ENCODE measurements at regions not wholly inside any gene's neighbourhood (a gene's known extent, or its start where the extent isn't known, plus 50 kb on each side); places are given as distances from the start of the nearest gene placed in this dataset.

DNA sequence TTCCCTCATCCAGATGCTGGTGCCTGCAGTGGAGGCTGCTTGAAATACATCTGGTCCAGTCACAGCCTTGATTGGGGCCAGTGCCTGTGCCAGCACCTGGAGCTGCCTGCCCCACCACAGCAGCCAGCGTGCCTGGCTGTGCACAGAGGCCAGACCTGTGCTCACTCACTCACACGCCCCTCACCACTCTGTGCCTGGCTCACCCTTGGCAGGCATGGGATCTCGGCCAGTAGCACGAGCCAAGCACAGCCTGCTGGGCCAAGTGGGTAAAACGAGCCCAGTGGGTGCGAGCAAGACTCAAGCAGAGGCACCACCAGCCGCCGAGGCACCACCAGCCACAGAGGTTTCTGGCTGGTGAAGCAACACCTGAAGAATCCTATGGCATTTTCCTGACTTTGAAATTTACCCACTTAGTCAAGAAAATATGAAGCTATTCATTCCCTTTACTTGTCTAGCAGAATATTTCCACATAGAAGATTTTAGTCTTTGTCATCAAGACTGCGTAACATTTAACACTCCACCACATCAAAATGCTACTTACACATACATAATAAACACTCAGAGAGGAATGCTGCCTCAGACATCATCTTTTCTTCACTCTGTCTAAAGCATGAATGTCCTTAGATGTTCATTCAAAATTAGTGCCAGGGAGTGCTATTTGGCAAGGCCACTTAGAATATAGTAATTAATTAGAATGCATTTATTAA, 424.3 kb upstream of the FAT3 start:
- POLR2A ChIA-PET (ENCODE audit: unreplicated experiment), result no interaction called here

GRCh38 chr11:91798240-91798639, 426.4 kb upstream of the FAT3 start:
- Histone ChIP-seq H3K4me3 (ENCODE audit: low read length) (no peak overlapping the region), H3K27me3 (ENCODE audit: low read length) (no peaks in the 10 kb centered on the region), H3K4me2 (ENCODE audit: low read length) (no peak overlapping the region), H3K9ac (ENCODE audit: low read length) (no peak overlapping the region), H3K27ac (ENCODE audit: low read length) (no peak overlapping the region), H3K9me3 (ENCODE audit: low read length) (no peaks in the 10 kb centered on the region), H3K9me2 (replicated peaks; ENCODE audit: low read length) (no peaks in the 10 kb centered on the region), H3F3A (ENCODE audit: low read length, unreplicated experiment) (no peaks in the 10 kb centered on the region), H4K20me1 (ENCODE audit: low read length) (no peaks in the 10 kb centered on the region), H3K36me3 (ENCODE audit: low read depth, low read length) (no peaks in the 10 kb centered on the region), H2AFZ (ENCODE audit: low read length) (no peak overlapping the region), H3K4me1 (ENCODE audit: insufficient read depth, low read length) (no peaks in the 10 kb centered on the region), H3K79me2 (ENCODE audit: low read length) (no peaks in the 10 kb centered on the region)
- ATAC-seq (no peak), DNase-seq (no peak)
- BruUV-seq (replicated peaks), result no TSS peak
- CTCF ChIA-PET, result no interaction called here
- TF ChIP-seq EZH2 (IDR thresholded peaks at IDR 0.05; ENCODE audit: low read length, unreplicated experiment), result no peak
- TF ChIP-seq EZH2phosphoT487 (IDR thresholded peaks at IDR 0.05; ENCODE audit: borderline replicate concordance, low read length), result no peak
- TF ChIP-seq, protein P1, sequence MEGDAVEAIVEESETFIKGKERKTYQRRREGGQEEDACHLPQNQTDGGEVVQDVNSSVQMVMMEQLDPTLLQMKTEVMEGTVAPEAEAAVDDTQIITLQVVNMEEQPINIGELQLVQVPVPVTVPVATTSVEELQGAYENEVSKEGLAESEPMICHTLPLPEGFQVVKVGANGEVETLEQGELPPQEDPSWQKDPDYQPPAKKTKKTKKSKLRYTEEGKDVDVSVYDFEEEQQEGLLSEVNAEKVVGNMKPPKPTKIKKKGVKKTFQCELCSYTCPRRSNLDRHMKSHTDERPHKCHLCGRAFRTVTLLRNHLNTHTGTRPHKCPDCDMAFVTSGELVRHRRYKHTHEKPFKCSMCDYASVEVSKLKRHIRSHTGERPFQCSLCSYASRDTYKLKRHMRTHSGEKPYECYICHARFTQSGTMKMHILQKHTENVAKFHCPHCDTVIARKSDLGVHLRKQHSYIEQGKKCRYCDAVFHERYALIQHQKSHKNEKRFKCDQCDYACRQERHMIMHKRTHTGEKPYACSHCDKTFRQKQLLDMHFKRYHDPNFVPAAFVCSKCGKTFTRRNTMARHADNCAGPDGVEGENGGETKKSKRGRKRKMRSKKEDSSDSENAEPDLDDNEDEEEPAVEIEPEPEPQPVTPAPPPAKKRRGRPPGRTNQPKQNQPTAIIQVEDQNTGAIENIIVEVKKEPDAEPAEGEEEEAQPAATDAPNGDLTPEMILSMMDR (conservative IDR thresholded peaks at IDR 0.05; ENCODE audit: low read depth, low read length), result no peak
- POLR2A ChIA-PET (ENCODE audit: unreplicated experiment), result no interaction called here
- intact Hi-C loops (cut with micrococcal nuclease), result no loop called here

More for the DNA sequence above, 424.3 kb upstream of the FAT3 start:
- no peaks in the 10 kb centered on the region for H3K4me1 ChIP-seq (ENCODE audit: insufficient read depth, low read length)
- DNase-seq (no peak), ATAC-seq (no peak)
- no peak overlapping the region for H3K4me2 ChIP-seq (ENCODE audit: low read length)
- no peak overlapping the region for H3K9ac ChIP-seq (ENCODE audit: low read length)
- no peaks in the 10 kb centered on the region for H3K9me2 ChIP-seq (replicated peaks; ENCODE audit: low read length)
- intact Hi-C loops (cut with micrococcal nuclease), result no loop called here
- H3K79me2 ChIP-seq (ENCODE audit: low read length), result no peaks in the 10 kb centered on the region
- H3K4me3 ChIP-seq (ENCODE audit: low read length), result no peak overlapping the region
- no peaks in the 10 kb centered on the region for H3F3A ChIP-seq (ENCODE audit: low read length, unreplicated experiment)
- no TSS peak for BruUV-seq (replicated peaks)
- no peak overlapping the region for H3K27ac ChIP-seq (ENCODE audit: low read length)
- no peaks in the 10 kb centered on the region for H3K27me3 ChIP-seq (ENCODE audit: low read length)
- H3K9me3 ChIP-seq (ENCODE audit: low read length), result no peaks in the 10 kb centered on the region
- no peak overlapping the region for H2AFZ ChIP-seq (ENCODE audit: low read length)
- H3K36me3 ChIP-seq (ENCODE audit: low read depth, low read length), result no peaks in the 10 kb centered on the region
- H4K20me1 ChIP-seq (ENCODE audit: low read length), result no peaks in the 10 kb centered on the region
- CTCF ChIA-PET, result no interaction called here
- TF ChIP-seq, protein P1 (conservative IDR thresholded peaks at IDR 0.05; ENCODE audit: low read depth, low read length), result no peak
- TF ChIP-seq EZH2 (IDR thresholded peaks at IDR 0.05; ENCODE audit: low read length, unreplicated experiment) (no peak), EZH2phosphoT487 (IDR thresholded peaks at IDR 0.05; ENCODE audit: borderline replicate concordance, low read length) (no peak)

DNA sequence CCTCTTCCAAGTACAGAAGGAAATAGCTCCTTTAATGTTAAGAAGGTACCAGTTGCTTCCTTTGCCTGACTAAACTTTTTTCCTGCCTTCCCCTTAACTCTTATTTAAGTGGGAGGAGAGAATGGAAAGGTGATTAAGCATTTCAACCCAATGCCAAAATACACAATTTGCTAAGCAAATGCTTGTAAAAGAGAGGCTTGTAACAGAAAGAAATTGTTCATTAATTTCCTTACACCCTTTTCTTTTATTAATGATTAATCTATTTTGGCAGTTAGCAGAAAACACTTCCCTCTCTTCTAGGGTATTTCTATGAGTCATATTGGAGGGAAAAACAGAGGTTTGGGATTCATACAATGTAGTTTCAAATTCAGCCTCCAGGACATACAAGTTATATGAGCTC, 427.6 kb upstream of the FAT3 start:
- DNase-seq (peak; percentile 39), ATAC-seq (no peak)
- H3K4me3 ChIP-seq (ENCODE audit: low read length), result no peak overlapping the region
- no peaks in the 10 kb centered on the region for H3F3A ChIP-seq (ENCODE audit: low read length, unreplicated experiment)
- H3K27ac ChIP-seq (ENCODE audit: low read length), result no peak overlapping the region
- CTCF ChIA-PET, result no interaction called here
- H3K9me3 ChIP-seq (ENCODE audit: low read length), result no peaks in the 10 kb centered on the region
- POLR2A ChIA-PET (ENCODE audit: unreplicated experiment), result interaction anchor here (0.6 kb wide), 1 partner anchor 75 kb away, joined by 3 read pairs; no protein-coding TSS in a partner anchor
- no peaks in the 10 kb centered on the region for H4K20me1 ChIP-seq (ENCODE audit: low read length)
- no peak overlapping the region for H3K9ac ChIP-seq (ENCODE audit: low read length)
- no peaks in the 10 kb centered on the region for H3K4me1 ChIP-seq (ENCODE audit: insufficient read depth, low read length)
- no peaks in the 10 kb centered on the region for H3K79me2 ChIP-seq (ENCODE audit: low read length)
- TF ChIP-seq EZH2phosphoT487 (IDR thresholded peaks at IDR 0.05; ENCODE audit: borderline replicate concordance, low read length) (no peak), EZH2 (IDR thresholded peaks at IDR 0.05; ENCODE audit: low read length, unreplicated experiment) (no peak)
- TF ChIP-seq, protein P1 (conservative IDR thresholded peaks at IDR 0.05; ENCODE audit: low read depth, low read length), result no peak
- H3K9me2 ChIP-seq (replicated peaks; ENCODE audit: low read length), result no peaks in the 10 kb centered on the region
- intact Hi-C loops (cut with micrococcal nuclease), result no loop called here
- H3K27me3 ChIP-seq (ENCODE audit: low read length), result no peaks in the 10 kb centered on the region
- H3K36me3 ChIP-seq (ENCODE audit: low read depth, low read length), result no peaks in the 10 kb centered on the region
- H3K4me2 ChIP-seq (ENCODE audit: low read length), result no peak overlapping the region
- H2AFZ ChIP-seq (ENCODE audit: low read length), result no peak overlapping the region
- BruUV-seq (replicated peaks), result no TSS peak
